SK-N-SH (cell line): ENCODE measurements at regions not wholly inside any gene's neighbourhood (a gene's known extent, or its start where the extent isn't known, plus 50 kb on each side); places are given as distances from the start of the nearest gene placed in this dataset.

ENCODE experiments used
- CTCF ChIA-PET: fragments of 300-600, 350-600 bp; formaldehyde crosslinking; extraction: SDS; loops from one replicate; lab custom pipeline; 2021; lab: Yijun Ruan, JAX
- POLR2A ChIA-PET: fragments of 350-600 bp; sonication (Branson Sonifier 250); formaldehyde crosslinking; extraction: SDS; loops from one replicate; lab custom pipeline; 2020; ENCODE audit warnings: antibody characterized with exemption, inconsistent platforms; lab: Yijun Ruan, JAX
- DNase-seq: peaks from one replicate; pipeline ENCODE4 v3.0.0; 2012
- H2AFZ ChIP-seq: fragments of 200-600 bp; sonication (generic); 2 replicates; pipeline ENCODE4 v1.8.1; 2016; ENCODE audit warnings: antibody characterized with exemption, mild to moderate bottlenecking, low read depth
- H3F3A ChIP-seq: fragments of 200-600 bp; sonication (generic); replicated peaks from 2 replicates; pipeline ENCODE3; 2016; ENCODE audit warnings: antibody characterized with exemption, mild to moderate bottlenecking; ENCODE audit not compliant: insufficient read depth
- H3K27ac ChIP-seq, 2 experiments: fragments of 200-500 bp in 1 of 2; fragments of 200-600 bp in 1 of 2; sonication (Bioruptor generic) in 1 of 2; sonication (generic), shearing (Covaris generic) in 1 of 2; 2 replicates each; pipeline versions ENCODE4 v1.5.1 to v1.6.1; 2014 to 2016; ENCODE audit warnings: low read depth in 2 of 2, inconsistent platforms in 1 of 2, low read length in 1 of 2, mild to moderate bottlenecking in 1 of 2, mixed read lengths in 1 of 2
- H3K27me3 ChIP-seq: fragments of 200-600 bp; sonication (generic), shearing (Covaris generic); 2 replicates; pipeline ENCODE4 v1.6.1; 2016; ENCODE audit warnings: mixed run types; ENCODE audit not compliant: insufficient read depth
- H3K36me3 ChIP-seq, 2 experiments: fragments of 200-500 bp in 1 of 2; fragments of 200-600 bp in 1 of 2; sonication (Bioruptor generic) in 1 of 2; sonication (generic) in 1 of 2; replicated peaks in 1 of 2; 2 replicates each; pipeline versions ENCODE3 to v1.5.1; 2014 to 2016; ENCODE audit warnings: low read length in 1 of 2, mild to moderate bottlenecking in 1 of 2; ENCODE audit not compliant: insufficient read depth in 2 of 2, control insufficient read depth in 1 of 2
- H3K4me1 ChIP-seq, 2 experiments: fragments of 200-500 bp in 1 of 2; fragments of 200-600 bp in 1 of 2; sonication (Bioruptor generic) in 1 of 2; sonication (generic), shearing (Covaris generic) in 1 of 2; 2 replicates each; pipeline versions ENCODE4 v1.5.1 to v1.6.1; 2014 to 2016; ENCODE audit warnings: low read depth in 1 of 2, low read length in 1 of 2, mixed run types in 1 of 2; ENCODE audit not compliant: insufficient read depth in 2 of 2, control insufficient read depth in 1 of 2
- H3K4me2 ChIP-seq: fragments of 200-600 bp; sonication (generic), shearing (Covaris generic); 2 replicates; pipeline ENCODE4 v1.6.1; 2017; ENCODE audit warnings: mixed run types
- H3K4me3 ChIP-seq, 2 experiments: fragments of 200-500 bp in 1 of 2; fragments of 200-600 bp in 1 of 2; sonication (Bioruptor generic) in 1 of 2; sonication (generic), shearing (Covaris generic) in 1 of 2; 2 replicates each; pipeline versions ENCODE4 v1.5.1 to v1.8.1; 2014 to 2016; ENCODE audit warnings: low read depth in 2 of 2, inconsistent platforms in 1 of 2, low read length in 1 of 2, mild to moderate bottlenecking in 1 of 2, mixed read lengths in 1 of 2, moderate library complexity in 1 of 2
- H3K79me2 ChIP-seq: fragments of 200-600 bp; sonication (generic); 2 replicates; pipeline ENCODE4 v1.8.1; 2017; ENCODE audit warnings: mild to moderate bottlenecking; ENCODE audit not compliant: insufficient read depth
- H3K9ac ChIP-seq: fragments of 200-600 bp; sonication (generic); 2 replicates; pipeline ENCODE4 v1.6.1; 2017; ENCODE audit warnings: mixed run types
- H3K9me2 ChIP-seq: fragments of 200-600 bp; sonication (generic); 2 replicates; pipeline ENCODE4 v1.6.1; 2017; ENCODE audit warnings: mixed run types
- H3K9me3 ChIP-seq: fragments of 200-600 bp; sonication (generic); 2 replicates; pipeline ENCODE4 v1.6.1; 2017; ENCODE audit warnings: mixed run types, mild to moderate bottlenecking, moderate library complexity
- H4K20me1 ChIP-seq: fragments of 200-600 bp; sonication (generic); 2 replicates; pipeline ENCODE4 v1.6.1; 2017; ENCODE audit warnings: mild to moderate bottlenecking, mixed run types; ENCODE audit not compliant: insufficient read depth
- EP300 ChIP-seq, 2 experiments: IDR thresholded peaks; 2 replicates each; pipeline versions ENCODE4 v1.4.0 to v1.6.1; 2012; ENCODE audit warnings: borderline replicate concordance in 1 of 2, low read depth in 1 of 2, low read length in 1 of 2
- EZH2phosphoT487 ChIP-seq: fragments of 200-600 bp; sonication (generic); IDR thresholded peaks from 2 replicates; pipeline ENCODE4 v1.6.1; 2017; ENCODE audit warnings: low read depth, mixed run types, mild to moderate bottlenecking, antibody characterized with exemption, moderate library complexity, borderline replicate concordance
- FOXJ3 ChIP-seq: sonication (generic); formaldehyde crosslinking; IDR thresholded peaks from 2 replicates; pipeline ENCODE4 v1.5.1; 2020; ENCODE audit warnings: mild to moderate bottlenecking, missing genetic modification reagents
- FOXM1 ChIP-seq: IDR thresholded peaks from 2 replicates; pipeline ENCODE4 v1.4.0; 2012; ENCODE audit warnings: low read depth, mild to moderate bottlenecking
- GABPA ChIP-seq: IDR thresholded peaks from 2 replicates; pipeline ENCODE4 v1.4.0; 2012; ENCODE audit warnings: low read depth, mild to moderate bottlenecking
- GATA2 ChIP-seq: sonication (generic); formaldehyde crosslinking; IDR thresholded peaks from 2 replicates; pipeline ENCODE4 v1.5.0; 2020; ENCODE audit warnings: mild to moderate bottlenecking, missing genetic modification reagents
- MEF2A ChIP-seq: IDR thresholded peaks from 2 replicates; pipeline ENCODE4 v1.4.0; 2012; ENCODE audit warnings: low read depth, borderline replicate concordance
- MXI1 ChIP-seq: IDR thresholded peaks from 2 replicates; pipeline ENCODE4 v1.6.1; 2012; ENCODE audit warnings: mild to moderate bottlenecking, low read depth, low read length, improper control_type of control experiment
- NFIC ChIP-seq: IDR thresholded peaks from 2 replicates; pipeline ENCODE4 v1.4.0; 2012; ENCODE audit warnings: borderline replicate concordance
- NRF1 ChIP-seq: IDR thresholded peaks from 2 replicates; pipeline ENCODE4 v1.6.1; 2012; ENCODE audit warnings: low read depth, mild to moderate bottlenecking, low read length
- PBX3 ChIP-seq: IDR thresholded peaks from 2 replicates; pipeline ENCODE4; 2012
- POLR2AphosphoS5 ChIP-seq: IDR thresholded peaks from 2 replicates; pipeline ENCODE4 v1.6.1; 2012; ENCODE audit warnings: low read depth, low read length
- RAD21 ChIP-seq: IDR thresholded peaks from 2 replicates; pipeline ENCODE4 v1.6.1; 2012; ENCODE audit warnings: mild to moderate bottlenecking, low read length
- REST ChIP-seq: IDR thresholded peaks from 2 replicates; pipeline ENCODE4 v1.6.1; 2012; ENCODE audit warnings: mild to moderate bottlenecking, low read depth, low read length, moderate library complexity
- RFX5 ChIP-seq: IDR thresholded peaks from 2 replicates; pipeline ENCODE4 v1.6.1; 2012; ENCODE audit warnings: mild to moderate bottlenecking, improper control_type of control experiment, low read length
- RXRA ChIP-seq: IDR thresholded peaks from 2 replicates; pipeline ENCODE4 v1.4.0; 2012; ENCODE audit warnings: low read depth, mild to moderate bottlenecking, borderline replicate concordance
- TAF1 ChIP-seq: IDR thresholded peaks from 2 replicates; pipeline ENCODE4 v1.6.1; 2012; ENCODE audit warnings: low read depth, mild to moderate bottlenecking, low read length, moderate library complexity, borderline replicate concordance
- ZBTB33 ChIP-seq: IDR thresholded peaks from 2 replicates; pipeline ENCODE4 v1.4.0; 2012; ENCODE audit warnings: low read depth, borderline replicate concordance
- WGBS: methylation state at CpG from one replicate; pipeline ENCODE4 v1.1.6; 2017; ENCODE audit warnings: low lambda C conversion rate; 5-methylcytosine and 5-hydroxymethylcytosine counted together
- TF ChIP-seq, protein P1 (sequence below): fragments of 150-350 bp; IDR thresholded peaks from 2 replicates; pipeline ENCODE4 v1.6.1; 2017; ENCODE audit warnings: antibody characterized with exemption, low read length, low read depth, borderline replicate concordance

DNA sequence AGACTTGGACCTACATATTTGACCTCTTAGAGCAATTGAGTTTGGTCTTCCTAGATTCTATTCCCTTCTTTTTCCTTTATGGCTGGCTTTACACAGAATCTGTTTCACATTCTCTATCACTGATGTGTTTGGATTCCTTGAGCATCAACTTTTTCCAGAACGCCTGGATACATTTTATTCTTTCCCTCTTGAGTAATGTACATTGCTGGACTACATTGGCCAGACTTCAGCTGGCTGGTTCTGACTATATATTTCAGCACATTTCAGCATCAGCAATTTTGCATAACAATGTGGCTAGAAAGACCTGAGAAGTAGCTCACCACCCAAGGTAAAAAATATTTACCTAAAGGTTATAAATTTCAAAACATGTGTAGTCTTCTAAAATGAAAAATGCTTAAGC is 2198.2 kb upstream of the RAG2 start:
- Histone ChIP-seq H3K9me3 (no peaks in the 10 kb centered on the region), H3K4me2 (no peak overlapping the region), H3K9ac (no peak overlapping the region), H3K79me2 (no peaks in the 10 kb centered on the region), H3K4me3 (no peak overlapping the region), H4K20me1 (no peaks in the 10 kb centered on the region), H3K9me2 (no peaks in the 10 kb centered on the region), H3K27me3 (no peaks in the 10 kb centered on the region), H3K4me1 (no peaks in the 10 kb centered on the region; a peak in 1 of 4 replicates)
- no peak for DNase-seq
- POLR2A ChIA-PET: no interaction called here
- 38% methylated on average over 1 of the region's 1 CpG for WGBS
- TF ChIP-seq TAF1: no peak
- no peak for TF ChIP-seq FOXJ3 (CRISPR knock-in tag)
- no peak for TF ChIP-seq EP300 (IDR thresholded peaks at IDR 0.05; ENCODE audit: borderline replicate concordance in 1 of 2, low read depth in 1 of 2, low read length in 1 of 2)
- no peak for TF ChIP-seq GABPA
- TF ChIP-seq EZH2phosphoT487: no peak
- no peak for TF ChIP-seq RFX5
- no peak for TF ChIP-seq PBX3
- TF ChIP-seq POLR2AphosphoS5: no peak
- TF ChIP-seq MXI1: no peak
- TF ChIP-seq NFIC: no peak
- no peak for TF ChIP-seq MEF2A
- no peak for TF ChIP-seq FOXM1
- TF ChIP-seq RAD21: no peak
- TF ChIP-seq ZBTB33: no peak
- TF ChIP-seq RXRA: no peak
- no peak for TF ChIP-seq GATA2
- TF ChIP-seq, protein P1, sequence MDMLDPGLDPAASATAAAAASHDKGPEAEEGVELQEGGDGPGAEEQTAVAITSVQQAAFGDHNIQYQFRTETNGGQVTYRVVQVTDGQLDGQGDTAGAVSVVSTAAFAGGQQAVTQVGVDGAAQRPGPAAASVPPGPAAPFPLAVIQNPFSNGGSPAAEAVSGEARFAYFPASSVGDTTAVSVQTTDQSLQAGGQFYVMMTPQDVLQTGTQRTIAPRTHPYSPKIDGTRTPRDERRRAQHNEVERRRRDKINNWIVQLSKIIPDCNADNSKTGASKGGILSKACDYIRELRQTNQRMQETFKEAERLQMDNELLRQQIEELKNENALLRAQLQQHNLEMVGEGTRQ: no peak
- TF ChIP-seq NRF1: no peak
- no peak for TF ChIP-seq REST
- TF ChIP-seq, all 33 proteins: peak for 0
- H3F3A ChIP-seq: no peaks in the 10 kb centered on the region
- no peak overlapping the region for H3K27ac ChIP-seq
- no peak overlapping the region for H2AFZ ChIP-seq
- no peaks in the 10 kb centered on the region for H3K36me3 ChIP-seq
- CTCF ChIA-PET: no interaction called here
